ENCODE measurements at regions not wholly inside any gene's neighbourhood (a gene's known extent, or its start where the extent isn't known, plus 50 kb on each side); places are given as distances from the start of the nearest gene placed in this dataset.

- TF ChIP-seq CEBPZ (IDR thresholded peaks at IDR 0.05; ENCODE audit: low read depth, low read length) = no peak
- TF ChIP-seq MYB (IDR thresholded peaks at IDR 0.05; ENCODE audit: borderline replicate concordance, low read depth, low read length) = no peak
These were observed 170.9 kb upstream of the FAM98A start (continued) for GRCh38 chr2:33770023-33770422.

DNA sequence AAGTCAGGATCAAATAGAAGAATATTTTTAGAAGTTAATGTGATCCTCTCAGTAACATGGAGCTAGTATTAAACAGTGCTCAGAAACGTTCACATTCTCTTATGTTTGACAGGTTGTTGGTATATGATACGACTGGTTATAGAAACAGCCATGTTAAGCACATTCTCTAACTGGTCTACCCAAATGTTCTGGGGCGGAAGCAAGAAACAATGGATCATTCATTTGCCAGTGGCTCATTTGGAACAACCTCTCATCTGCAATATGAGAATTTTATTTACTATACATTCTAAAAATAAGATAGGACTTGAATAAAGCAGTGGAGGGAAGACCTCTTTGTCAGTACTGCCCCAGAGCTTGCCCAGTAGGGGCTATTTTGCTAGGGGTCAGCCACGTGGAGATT lies 167.1 kb upstream of the FAM98A start:
- POLR2A ChIA-PET = interaction anchor here (0.5 to 0.6 kb wide), 2 partner anchors 55 to 57 kb away, joined by 3 to 4 read pairs; no protein-coding TSS in a partner anchor
- BruUV-seq (replicated peaks) = no TSS peak
- WGBS (ENCODE audit: insufficient coverage, insufficient replicate concordance, low lambda C conversion rate, missing lambda C conversion rate) = 56% methylated on average over 4 of the region's 4 CpGs

More for the DNA sequence above, 167.1 kb upstream of the FAM98A start:
- in situ Hi-C loops (cut with MboI) = no loop called here
- ChIA-PET CTCF (no interaction called here), RAD21 (ENCODE audit: unreplicated experiment) (no interaction called here), SMC1A (ENCODE audit: uncharacterized antibody, unreplicated experiment) (no interaction called here)
- FAIRE-seq (no peak), ATAC-seq (no peak), DNase-seq (ENCODE audit: low read depth, low spot score) (no peak)
- H3K79me2 ChIP-seq (ENCODE audit: control insufficient read depth, insufficient read depth, low read length) = no peaks in the 10 kb centered on the region
- H3K27ac ChIP-seq (ENCODE audit: control insufficient read depth, insufficient read depth) = no peak overlapping the region
- H3K9ac ChIP-seq (ENCODE audit: control insufficient read depth, insufficient read depth, low read length) = no peak overlapping the region
- intact Hi-C loops (cut with micrococcal nuclease; ENCODE audit: unreplicated experiment) = no loop called here
- no peaks in the 10 kb centered on the region for H3K4me1 ChIP-seq (ENCODE audit: control insufficient read depth, insufficient read depth, low read length)
- no peak overlapping the region for H2AFZ ChIP-seq (ENCODE audit: control insufficient read depth, low read depth, low read length)
- H3K36me3 ChIP-seq (ENCODE audit: control insufficient read depth in 2 of 2, insufficient read depth in 2 of 2, low read length in 1 of 2) = no peaks in the 10 kb centered on the region
- H3K4me3 ChIP-seq = no peak overlapping the region
- TF ChIP-seq EZH2 (IDR thresholded peaks at IDR 0.05; ENCODE audit: borderline replicate concordance, control insufficient read depth, low read depth, low read length) (no peak), RELB (IDR thresholded peaks at IDR 0.05; ENCODE audit: low read depth) (no peak), ZNF207 (IDR thresholded peaks at IDR 0.05; ENCODE audit: borderline replicate concordance) (no peak), CHD4 (IDR thresholded peaks at IDR 0.05) (no peak), RB1 (IDR thresholded peaks at IDR 0.05; ENCODE audit: borderline replicate concordance) (no peak)
- no peaks in the 10 kb centered on the region for H4K20me1 ChIP-seq (ENCODE audit: control insufficient read depth, insufficient read depth)
- no peaks in the 10 kb centered on the region for H3K27me3 ChIP-seq (replicated peaks in 1 of 2; ENCODE audit: control insufficient read depth in 2 of 2, insufficient read depth in 2 of 2, low read length in 1 of 2)
- H3K4me2 ChIP-seq (ENCODE audit: control insufficient read depth, insufficient read depth) = no peak overlapping the region
- H3K9me3 ChIP-seq (replicated peaks; ENCODE audit: control insufficient read depth, insufficient read depth, low read length) = no peaks in the 10 kb centered on the region

All from GM12878 (cell line).